ENCODE measurements at regions not wholly inside any gene's neighbourhood (a gene's known extent, or its start where the extent isn't known, plus 50 kb on each side); places are given as distances from the start of the nearest gene placed in this dataset.

DNA sequence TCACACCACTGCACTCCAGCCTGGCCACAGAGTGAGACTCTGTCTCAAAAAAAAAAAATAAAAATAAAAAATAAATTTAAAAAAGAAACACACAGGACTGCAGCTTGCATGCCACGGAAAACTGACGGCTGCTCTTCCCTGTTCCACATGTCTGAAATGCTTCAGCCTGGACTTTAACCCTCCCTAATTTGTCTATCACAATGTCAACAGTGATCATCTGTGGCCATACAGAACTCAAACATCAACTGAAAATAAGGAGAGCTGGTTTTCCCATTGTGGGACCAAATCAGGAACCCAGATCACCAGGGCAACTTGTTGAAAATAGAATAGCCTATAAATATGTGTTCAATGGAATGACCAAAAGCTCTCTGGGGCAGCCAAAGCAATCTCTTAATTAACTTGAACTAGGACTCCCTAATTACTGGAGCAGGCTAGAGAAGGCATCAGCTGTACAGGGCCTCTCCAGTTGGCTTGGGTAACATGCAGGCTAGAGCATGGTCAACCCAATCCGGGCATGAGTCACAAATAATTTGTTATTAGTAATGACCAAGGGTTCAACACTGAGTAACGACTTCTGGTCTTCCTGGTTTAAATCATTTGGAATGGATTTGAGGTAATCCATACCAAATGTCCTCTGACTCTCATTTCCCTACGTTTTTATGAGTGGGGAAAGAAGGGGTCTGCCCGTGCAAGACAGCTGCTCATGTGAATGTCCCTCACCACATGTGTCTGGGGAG, 62.7 kb upstream of the KAZN start:
- no peak overlapping the region for H3K9ac ChIP-seq (ENCODE audit: low read length)
- no peak overlapping the region for H3K4me3 ChIP-seq (ENCODE audit: low read depth in 1 of 2, low read length in 2 of 2)
- H3K9me3 ChIP-seq (ENCODE audit: low read length): no peaks in the 10 kb centered on the region
- no peak overlapping the region for H3K27ac ChIP-seq (ENCODE audit: low read depth, low read length)
- no peaks in the 10 kb centered on the region for H3K4me1 ChIP-seq (ENCODE audit: insufficient read depth, low read length)
- H3K27me3 ChIP-seq (ENCODE audit: control insufficient read depth in 1 of 2, insufficient read depth in 2 of 2, low read length in 2 of 2): no peaks in the 10 kb centered on the region
- no peaks in the 10 kb centered on the region for H3K36me3 ChIP-seq (ENCODE audit: insufficient read depth, low read length)

DNA sequence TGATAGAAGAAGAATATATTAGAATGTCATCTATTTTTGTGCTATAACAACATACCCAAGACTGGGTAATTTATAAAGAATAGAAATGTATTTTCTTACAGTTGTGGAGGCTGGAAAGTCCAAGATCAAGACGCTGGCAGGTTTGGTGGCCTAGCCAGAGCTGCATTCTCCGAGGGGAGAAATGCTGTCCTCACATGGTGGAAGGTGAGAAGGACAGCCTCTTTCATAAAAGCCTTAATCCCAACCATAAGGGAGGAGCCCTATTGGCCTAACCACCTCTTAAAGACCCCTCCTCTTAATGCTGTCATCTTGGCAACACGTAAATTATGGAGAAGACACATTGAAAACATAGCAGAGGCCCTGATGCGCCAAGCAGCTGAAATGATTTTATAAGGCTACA, 60.1 kb upstream of the KAZN start:
- no peak overlapping the region for H3K4me3 ChIP-seq (ENCODE audit: low read depth in 1 of 2, low read length in 2 of 2)
- H3K9ac ChIP-seq (ENCODE audit: low read length): no peak overlapping the region

DNA sequence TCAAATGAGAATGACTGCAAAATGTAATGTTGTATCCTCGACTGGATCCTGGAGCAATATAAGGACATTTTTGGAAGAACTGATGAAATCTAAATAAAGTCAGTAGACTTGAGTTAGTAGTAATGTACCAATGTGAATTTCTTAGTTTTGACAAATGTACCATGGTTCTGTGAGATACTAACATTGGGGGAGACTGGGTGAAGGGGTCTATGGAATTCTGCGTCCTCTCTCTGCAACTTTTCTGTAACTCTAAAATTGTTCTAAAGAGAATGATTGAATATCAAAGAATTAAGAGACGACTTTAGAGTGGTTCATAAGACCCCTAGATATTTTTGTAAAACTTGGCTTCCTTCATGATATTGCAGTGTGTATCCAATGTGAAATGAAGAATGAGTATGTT, 59.2 kb upstream of the KAZN start:
- no peak overlapping the region for H3K27ac ChIP-seq (ENCODE audit: low read depth, low read length)
- no peaks in the 10 kb centered on the region for H3K36me3 ChIP-seq (ENCODE audit: insufficient read depth, low read length)
- no peak overlapping the region for H3K4me3 ChIP-seq (ENCODE audit: low read depth in 1 of 2, low read length in 2 of 2)
- H3K9ac ChIP-seq (ENCODE audit: low read length): no peak overlapping the region
- H3K4me1 ChIP-seq (ENCODE audit: insufficient read depth, low read length): no peaks in the 10 kb centered on the region
- no peaks in the 10 kb centered on the region for H3K27me3 ChIP-seq (ENCODE audit: control insufficient read depth in 1 of 2, insufficient read depth in 2 of 2, low read length in 2 of 2)
- no peaks in the 10 kb centered on the region for H3K9me3 ChIP-seq (ENCODE audit: low read length)

More for the DNA sequence above, 60.1 kb upstream of the KAZN start:
- Histone ChIP-seq H3K27ac (ENCODE audit: low read depth, low read length) (no peak overlapping the region), H3K9me3 (ENCODE audit: low read length) (no peaks in the 10 kb centered on the region), H3K4me1 (ENCODE audit: insufficient read depth, low read length) (no peaks in the 10 kb centered on the region), H3K27me3 (ENCODE audit: control insufficient read depth in 1 of 2, insufficient read depth in 2 of 2, low read length in 2 of 2) (no peaks in the 10 kb centered on the region), H3K36me3 (ENCODE audit: insufficient read depth, low read length) (no peaks in the 10 kb centered on the region)

DNA sequence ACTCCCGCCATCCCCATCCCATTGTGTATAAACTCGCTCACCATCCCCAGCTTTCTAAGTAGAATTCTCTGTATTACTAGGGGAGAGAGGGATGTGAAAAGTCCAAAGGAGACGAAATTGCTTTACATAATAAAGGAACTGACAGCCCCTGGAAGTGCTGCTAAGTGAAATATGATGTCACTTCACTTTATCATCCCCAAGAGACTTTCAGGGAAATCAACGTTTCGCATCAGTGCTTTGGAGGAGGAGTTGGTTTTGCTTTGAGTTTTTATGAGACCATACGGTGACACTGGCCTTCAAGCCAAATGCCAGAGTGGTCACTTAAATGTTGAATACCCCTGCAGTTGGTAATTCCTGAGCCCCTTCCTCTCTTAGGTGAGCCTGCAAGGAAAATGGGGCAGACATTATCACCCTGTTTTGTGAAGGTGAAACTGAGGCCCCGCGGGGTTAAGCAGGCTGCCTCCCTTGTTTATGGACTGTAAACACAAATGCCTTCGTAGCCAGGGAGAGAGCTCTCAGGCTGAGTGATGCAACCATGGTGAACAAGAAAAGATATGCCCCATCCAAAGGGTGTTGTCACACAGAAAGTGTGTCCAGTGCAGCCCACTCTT, 58.4 kb upstream of the KAZN start:
- no peaks in the 10 kb centered on the region for H3K27me3 ChIP-seq (ENCODE audit: control insufficient read depth in 1 of 2, insufficient read depth in 2 of 2, low read length in 2 of 2)
- no peak overlapping the region for H3K27ac ChIP-seq (ENCODE audit: low read depth, low read length)
- H3K9me3 ChIP-seq (ENCODE audit: low read length): no peaks in the 10 kb centered on the region
- no peak overlapping the region for H3K9ac ChIP-seq (ENCODE audit: low read length)
- H3K4me1 ChIP-seq (ENCODE audit: insufficient read depth, low read length): no peaks in the 10 kb centered on the region
- no peaks in the 10 kb centered on the region for H3K36me3 ChIP-seq (ENCODE audit: insufficient read depth, low read length)
- no peak overlapping the region for H3K4me3 ChIP-seq (ENCODE audit: low read depth in 1 of 2, low read length in 2 of 2)

DNA sequence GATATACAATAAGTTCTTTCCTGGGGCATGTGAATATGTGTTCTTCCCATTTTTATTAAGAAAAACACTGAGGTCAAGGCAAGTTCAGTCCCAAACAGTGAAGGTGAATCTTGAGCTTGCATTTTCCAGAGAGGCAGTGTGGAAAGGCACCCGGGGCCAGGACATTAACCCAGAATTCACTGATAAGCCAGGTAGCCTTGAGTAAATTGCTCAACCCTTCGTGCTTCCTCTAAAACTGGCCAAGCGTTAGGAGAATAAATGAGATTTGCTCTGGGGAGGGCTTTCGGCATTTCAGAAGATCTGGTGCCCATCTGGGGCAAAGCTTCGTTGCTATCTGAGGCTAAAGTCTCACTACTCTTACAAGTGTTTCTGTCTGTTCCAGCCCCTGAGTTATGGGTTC, 57.1 kb upstream of the KAZN start:
- H3K27me3 ChIP-seq (ENCODE audit: control insufficient read depth in 1 of 2, insufficient read depth in 2 of 2, low read length in 2 of 2): no peaks in the 10 kb centered on the region
- no peak overlapping the region for H3K4me3 ChIP-seq (ENCODE audit: low read depth in 1 of 2, low read length in 2 of 2)
- H3K27ac ChIP-seq (ENCODE audit: low read depth, low read length): no peak overlapping the region
- H3K4me1 ChIP-seq (ENCODE audit: insufficient read depth, low read length): no peaks in the 10 kb centered on the region
- H3K9me3 ChIP-seq (ENCODE audit: low read length): no peaks in the 10 kb centered on the region
- no peaks in the 10 kb centered on the region for H3K36me3 ChIP-seq (ENCODE audit: insufficient read depth, low read length)
- H3K9ac ChIP-seq (ENCODE audit: low read length): no peak overlapping the region

DNA sequence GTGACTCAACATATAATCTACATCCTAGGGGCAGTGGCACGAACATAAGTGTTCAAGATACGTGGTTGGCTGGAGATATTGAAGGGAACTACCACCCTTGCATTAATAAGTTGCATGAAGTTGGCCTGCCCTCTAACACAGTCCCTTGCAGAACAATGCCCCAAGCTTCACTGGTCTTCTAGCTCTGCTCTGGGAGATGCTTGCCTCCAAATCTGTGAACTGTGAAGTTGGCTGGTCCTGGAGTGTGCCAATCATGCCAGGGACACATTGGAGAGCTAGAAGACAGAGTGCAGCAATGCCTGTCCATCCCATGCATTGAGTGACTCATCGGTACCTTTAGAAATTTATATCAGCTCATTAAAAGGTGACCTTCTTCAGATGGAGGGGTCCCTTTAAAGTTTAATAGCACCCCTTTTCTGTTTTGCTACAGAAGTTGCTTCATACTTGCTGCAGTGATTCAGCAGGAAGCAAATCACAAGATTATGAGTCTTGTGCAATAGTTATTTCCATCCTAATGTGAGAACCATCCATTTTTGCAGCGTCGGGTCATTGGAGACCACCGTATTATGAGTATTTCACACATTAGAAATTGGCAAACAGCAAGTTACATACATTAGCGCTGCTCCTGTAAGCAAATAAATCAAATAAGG, 55.2 kb upstream of the KAZN start:
- Histone ChIP-seq H3K9me3 (ENCODE audit: low read length) (no peaks in the 10 kb centered on the region), H3K4me1 (ENCODE audit: insufficient read depth, low read length) (no peaks in the 10 kb centered on the region), H3K4me3 (ENCODE audit: low read depth in 1 of 2, low read length in 2 of 2) (no peak overlapping the region), H3K27me3 (ENCODE audit: control insufficient read depth in 1 of 2, insufficient read depth in 2 of 2, low read length in 2 of 2) (no peaks in the 10 kb centered on the region), H3K36me3 (ENCODE audit: insufficient read depth, low read length) (no peaks in the 10 kb centered on the region), H3K9ac (ENCODE audit: low read length) (no peak overlapping the region), H3K27ac (ENCODE audit: low read depth, low read length) (no peak overlapping the region)

DNA sequence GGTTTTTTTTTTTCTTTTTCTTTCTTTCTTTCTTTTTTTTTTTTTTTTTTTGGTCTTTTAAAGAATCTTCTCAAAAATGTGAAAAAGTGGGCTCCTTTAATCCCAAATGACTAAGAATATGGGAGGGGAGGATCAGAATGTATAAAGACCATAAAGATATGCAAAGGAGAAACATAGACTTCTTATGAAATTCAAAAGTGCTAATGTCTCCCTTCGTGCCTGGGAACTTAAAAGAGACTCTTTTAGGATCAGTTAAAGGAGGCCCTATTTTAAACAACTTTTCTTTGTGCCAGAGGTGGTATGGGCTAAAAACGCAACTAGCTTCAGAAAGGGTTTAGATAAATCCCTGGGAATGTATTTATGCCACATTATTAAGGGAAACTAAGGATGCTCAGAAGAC, 54.2 kb upstream of the KAZN start:
- Histone ChIP-seq H3K4me1 (ENCODE audit: insufficient read depth, low read length) (no peaks in the 10 kb centered on the region), H3K9me3 (ENCODE audit: low read length) (no peaks in the 10 kb centered on the region), H3K4me3 (ENCODE audit: low read depth in 1 of 2, low read length in 2 of 2) (no peak overlapping the region), H3K27ac (ENCODE audit: low read depth, low read length) (no peak overlapping the region), H3K27me3 (ENCODE audit: control insufficient read depth in 1 of 2, insufficient read depth in 2 of 2, low read length in 2 of 2) (no peaks in the 10 kb centered on the region), H3K9ac (ENCODE audit: low read length) (no peak overlapping the region), H3K36me3 (ENCODE audit: insufficient read depth, low read length) (no peaks in the 10 kb centered on the region)

DNA sequence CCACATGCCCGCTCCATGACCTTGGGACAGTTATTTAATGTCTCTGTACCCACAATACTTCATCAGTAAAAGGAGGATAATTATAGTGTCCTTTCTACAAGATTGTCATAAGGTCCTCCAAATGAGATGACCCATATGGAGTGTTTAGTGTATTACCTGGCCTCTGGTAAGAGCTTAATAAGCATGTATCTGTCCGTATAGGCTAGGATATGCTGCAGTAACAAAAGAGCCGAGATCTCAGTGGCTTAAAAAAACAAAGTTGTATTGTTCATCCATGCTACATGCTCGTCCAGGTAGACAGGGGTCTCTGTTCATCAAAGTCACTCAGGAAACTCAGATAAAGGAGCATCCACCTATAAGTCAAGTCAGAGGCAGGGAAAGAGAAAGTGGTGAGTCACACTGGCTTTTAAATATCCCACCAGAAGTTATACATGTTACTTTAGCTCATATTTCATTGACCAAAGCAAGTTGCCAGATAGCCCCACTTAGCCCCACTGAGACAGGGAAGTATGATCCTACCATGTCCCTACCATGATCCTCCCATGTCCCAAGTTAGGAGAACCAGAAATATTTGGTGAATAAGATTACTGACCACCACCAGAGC, 53.0 kb upstream of the KAZN start:
- Histone ChIP-seq H3K27ac (ENCODE audit: low read depth, low read length) (no peak overlapping the region), H3K4me3 (ENCODE audit: low read depth in 1 of 2, low read length in 2 of 2) (no peak overlapping the region), H3K27me3 (ENCODE audit: control insufficient read depth in 1 of 2, insufficient read depth in 2 of 2, low read length in 2 of 2) (no peaks in the 10 kb centered on the region), H3K4me1 (ENCODE audit: insufficient read depth, low read length) (no peaks in the 10 kb centered on the region), H3K9ac (ENCODE audit: low read length) (no peak overlapping the region), H3K36me3 (ENCODE audit: insufficient read depth, low read length) (no peaks in the 10 kb centered on the region), H3K9me3 (ENCODE audit: low read length) (no peaks in the 10 kb centered on the region)

DNA sequence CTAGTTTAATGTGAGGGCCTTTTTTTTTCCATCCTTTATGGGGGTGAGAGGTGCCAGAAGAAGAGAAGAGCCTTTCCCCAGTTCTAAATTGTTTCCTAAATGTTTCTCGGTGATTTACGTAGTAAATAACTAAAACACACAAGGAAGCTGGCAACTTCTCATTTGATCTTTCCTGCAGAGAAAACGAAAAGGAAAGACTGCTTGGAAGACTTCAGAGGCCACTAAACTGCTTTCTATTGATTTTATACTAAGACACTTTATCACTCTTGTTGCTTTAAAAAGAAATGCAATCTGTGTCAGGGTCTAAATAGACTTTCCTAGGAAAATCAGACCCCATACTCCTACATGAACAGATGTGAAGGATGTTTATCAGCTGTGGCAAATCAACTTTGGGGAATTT, 52.1 kb upstream of the KAZN start:
- Histone ChIP-seq H3K9me3 (ENCODE audit: low read length) (no peaks in the 10 kb centered on the region), H3K9ac (ENCODE audit: low read length) (no peak overlapping the region), H3K27me3 (ENCODE audit: control insufficient read depth in 1 of 2, insufficient read depth in 2 of 2, low read length in 2 of 2) (no peaks in the 10 kb centered on the region), H3K27ac (ENCODE audit: low read depth, low read length) (no peak overlapping the region), H3K4me1 (ENCODE audit: insufficient read depth, low read length) (no peaks in the 10 kb centered on the region), H3K36me3 (ENCODE audit: insufficient read depth, low read length) (no peaks in the 10 kb centered on the region), H3K4me3 (ENCODE audit: low read depth in 1 of 2, low read length in 2 of 2) (no peak overlapping the region)
